ENCODE measurements at regions not wholly inside any gene's neighbourhood (a gene's known extent, or its start where the extent isn't known, plus 50 kb on each side); places are given as distances from the start of the nearest gene placed in this dataset.

DNA sequence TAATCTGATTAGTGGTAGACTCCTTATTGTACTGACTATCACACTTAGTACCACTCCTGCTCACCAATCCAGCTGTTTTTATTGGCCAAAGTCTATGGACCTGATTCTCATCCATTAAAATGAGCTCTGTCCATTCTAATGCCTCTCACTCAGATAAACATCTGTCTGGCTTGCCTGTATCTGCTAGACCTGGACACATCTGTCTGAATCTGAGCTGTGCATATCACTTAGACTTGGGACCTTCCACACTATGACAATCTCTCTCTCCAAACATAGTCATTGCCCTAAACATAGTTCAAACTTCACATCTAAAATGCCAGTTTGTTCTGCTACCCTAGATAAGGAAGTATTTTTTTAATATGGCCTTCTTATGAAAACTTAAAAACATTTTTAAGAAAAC lies 92.6 kb downstream of the CENPW start:
- TF ChIP-seq, protein P1, sequence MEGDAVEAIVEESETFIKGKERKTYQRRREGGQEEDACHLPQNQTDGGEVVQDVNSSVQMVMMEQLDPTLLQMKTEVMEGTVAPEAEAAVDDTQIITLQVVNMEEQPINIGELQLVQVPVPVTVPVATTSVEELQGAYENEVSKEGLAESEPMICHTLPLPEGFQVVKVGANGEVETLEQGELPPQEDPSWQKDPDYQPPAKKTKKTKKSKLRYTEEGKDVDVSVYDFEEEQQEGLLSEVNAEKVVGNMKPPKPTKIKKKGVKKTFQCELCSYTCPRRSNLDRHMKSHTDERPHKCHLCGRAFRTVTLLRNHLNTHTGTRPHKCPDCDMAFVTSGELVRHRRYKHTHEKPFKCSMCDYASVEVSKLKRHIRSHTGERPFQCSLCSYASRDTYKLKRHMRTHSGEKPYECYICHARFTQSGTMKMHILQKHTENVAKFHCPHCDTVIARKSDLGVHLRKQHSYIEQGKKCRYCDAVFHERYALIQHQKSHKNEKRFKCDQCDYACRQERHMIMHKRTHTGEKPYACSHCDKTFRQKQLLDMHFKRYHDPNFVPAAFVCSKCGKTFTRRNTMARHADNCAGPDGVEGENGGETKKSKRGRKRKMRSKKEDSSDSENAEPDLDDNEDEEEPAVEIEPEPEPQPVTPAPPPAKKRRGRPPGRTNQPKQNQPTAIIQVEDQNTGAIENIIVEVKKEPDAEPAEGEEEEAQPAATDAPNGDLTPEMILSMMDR (IDR thresholded peaks at IDR 0.05), result no peak
- TF ChIP-seq POLR2A (IDR thresholded peaks at IDR 0.05), result no peak

Measured in body of pancreas (tissue), 4 donors.